ENCODE measurements at regions not wholly inside any gene's neighbourhood (a gene's known extent, or its start where the extent isn't known, plus 50 kb on each side); places are given as distances from the start of the nearest gene placed in this dataset.

- Histone ChIP-seq H4K5ac (ENCODE audit: insufficient read length, low read depth, low read length) (no peak overlapping the region), H3K79me1 (ENCODE audit: low read depth, low read length) (no peaks in the 10 kb centered on the region), H2BK120ac (replicated peaks; ENCODE audit: low read depth, low read length) (no peak overlapping the region), H2AK5ac (ENCODE audit: low read depth, low read length) (no peak overlapping the region), H3K36me3 (ENCODE audit: control insufficient read depth in 2 of 4, insufficient read depth in 4 of 4, low read length in 3 of 4) (no peaks in the 10 kb centered on the region), H3K4me1 (replicated peaks in 1 of 4; ENCODE audit: control insufficient read depth in 3 of 4, insufficient read depth in 4 of 4, low read length in 3 of 4) (no peaks in the 10 kb centered on the region), H4K91ac (replicated peaks; ENCODE audit: insufficient read length, low read length) (no peak overlapping the region), H3K14ac (ENCODE audit: insufficient read length) (no peak overlapping the region), H4K20me1 (replicated peaks in 1 of 2; ENCODE audit: control insufficient read depth in 1 of 2, insufficient read depth in 2 of 2, low read length in 2 of 2) (no peaks in the 10 kb centered on the region), H4K8ac (ENCODE audit: extremely low read depth, insufficient read depth, low read length) (no peak overlapping the region), H2BK15ac (ENCODE audit: low read length) (no peak overlapping the region), H3K56ac (replicated peaks; ENCODE audit: insufficient read length, low read depth, low read length) (no peak overlapping the region), H3K23me2 (ENCODE audit: low read depth, low read length) (no peaks in the 10 kb centered on the region), H2AFZ (ENCODE audit: low read length) (no peak overlapping the region), H2BK12ac (ENCODE audit: low read depth, low read length) (no peak overlapping the region), H3K27ac (ENCODE audit: low read depth, low read length) (no peak overlapping the region), H2BK5ac (ENCODE audit: low read depth, low read length) (no peak overlapping the region), H3K4me3 (ENCODE audit: extremely low read depth in 1 of 4, insufficient read depth in 2 of 4, low read depth in 3 of 4, low read length in 4 of 4) (no peak overlapping the region), H3K4me2 (ENCODE audit: insufficient read depth in 1 of 2, low read depth in 2 of 2, low read length in 2 of 2) (no peak overlapping the region), H3K27me3 (replicated peaks in 1 of 4; ENCODE audit: control insufficient read depth in 3 of 4, extremely low read depth in 1 of 4, insufficient read depth in 3 of 4, low read length in 3 of 4) (peaks cover 7 to 15% (median 9%) of the 10 kb centered on the region in 4 experiments), H3K18ac (ENCODE audit: extremely low read depth, low read length) (no peak overlapping the region), H3K4ac (replicated peaks; ENCODE audit: insufficient read length, low read depth, low read length) (no peak overlapping the region), H2BK20ac (ENCODE audit: low read length) (no peak overlapping the region), H3K9me3 (ENCODE audit: insufficient read depth in 2 of 2, low read depth in 1 of 2, low read length in 1 of 2) (no peaks in the 10 kb centered on the region), H3K9ac (replicated peaks in 1 of 4; ENCODE audit: extremely low read depth in 1 of 4, low read depth in 3 of 4, low read length in 3 of 4) (no peak overlapping the region), H3K23ac (ENCODE audit: insufficient read length) (no peak overlapping the region), H3K79me2 (ENCODE audit: control insufficient read depth in 1 of 2, insufficient read depth in 2 of 2, low read length in 2 of 2) (no peaks in the 10 kb centered on the region)
- ChIA-PET POLR2A (ENCODE audit: partially characterized antibody) (no interaction called here), CTCF (ENCODE audit: partially characterized antibody) (interaction anchor here (0.8 kb wide), 1 partner anchor 27 kb away, joined by 3 read pairs; no protein-coding TSS in a partner anchor)
- DNase-seq (ENCODE audit: low read depth in 1 of 2, low spot score in 2 of 2): no peak
- 91% methylated on average over 19 of the region's 20 CpGs; no CpG with 5 or more reads in 1 of the 2 experiments for WGBS, 2 experiments (ENCODE audit: extremely low coverage in 1 of 2, insufficient coverage in 1 of 2, insufficient read length in 1 of 2, insufficient replicate concordance in 2 of 2, low coverage in 1 of 2, low lambda C conversion rate in 2 of 2, missing lambda C conversion rate in 1 of 2)
- no peak for FAIRE-seq
- TF ChIP-seq CEBPB (IDR thresholded peaks at IDR 0.05; ENCODE audit: low read depth, low read length) (no peak), SIX5 (IDR thresholded peaks at IDR 0.05; ENCODE audit: low read depth, low read length) (no peak), CTCF (IDR thresholded peaks at IDR 0.05; ENCODE audit: control extremely low read depth in 1 of 3, insufficient read depth in 1 of 3, low read depth in 1 of 3, low read length in 3 of 3) (no peak), SIRT6 (IDR thresholded peaks at IDR 0.05; ENCODE audit: low read length) (no peak), POLR2AphosphoS5 (IDR thresholded peaks at IDR 0.05; ENCODE audit: low read depth, low read length) (no peak), ASH2L (IDR thresholded peaks at IDR 0.05; ENCODE audit: low read length) (no peak), EP300 (IDR thresholded peaks at IDR 0.05; ENCODE audit: borderline replicate concordance in 1 of 2, low read depth in 2 of 2, low read length in 2 of 2) (no peak), MAFK (IDR thresholded peaks at IDR 0.05; ENCODE audit: low read depth, low read length) (no peak), CREB1 (IDR thresholded peaks at IDR 0.05) (no peak), SIN3A (conservative IDR thresholded peaks at IDR 0.05 in 1 of 2, IDR thresholded peaks at IDR 0.05 in 1 of 2; ENCODE audit: low read depth in 1 of 2, low read length in 2 of 2) (no peak), SUZ12 (IDR thresholded peaks at IDR 0.05; ENCODE audit: low read length) (no peak), JUND (IDR thresholded peaks at IDR 0.05; ENCODE audit: low read length) (no peak)
These were observed 194.5 kb upstream of the CDH4 start for GRCh38 chr20:61057443-61058121.

Data from H1 (cell line).